Fibroblast of upper back skin (primary cell): ENCODE measurements at regions not wholly inside any gene's neighbourhood (a gene's known extent, or its start where the extent isn't known, plus 50 kb on each side); places are given as distances from the start of the nearest gene placed in this dataset.

Source experiments
- DNase-seq: peaks from one replicate; pipeline ENCODE4 v3.0.0-alpha.2; 2013

DNA sequence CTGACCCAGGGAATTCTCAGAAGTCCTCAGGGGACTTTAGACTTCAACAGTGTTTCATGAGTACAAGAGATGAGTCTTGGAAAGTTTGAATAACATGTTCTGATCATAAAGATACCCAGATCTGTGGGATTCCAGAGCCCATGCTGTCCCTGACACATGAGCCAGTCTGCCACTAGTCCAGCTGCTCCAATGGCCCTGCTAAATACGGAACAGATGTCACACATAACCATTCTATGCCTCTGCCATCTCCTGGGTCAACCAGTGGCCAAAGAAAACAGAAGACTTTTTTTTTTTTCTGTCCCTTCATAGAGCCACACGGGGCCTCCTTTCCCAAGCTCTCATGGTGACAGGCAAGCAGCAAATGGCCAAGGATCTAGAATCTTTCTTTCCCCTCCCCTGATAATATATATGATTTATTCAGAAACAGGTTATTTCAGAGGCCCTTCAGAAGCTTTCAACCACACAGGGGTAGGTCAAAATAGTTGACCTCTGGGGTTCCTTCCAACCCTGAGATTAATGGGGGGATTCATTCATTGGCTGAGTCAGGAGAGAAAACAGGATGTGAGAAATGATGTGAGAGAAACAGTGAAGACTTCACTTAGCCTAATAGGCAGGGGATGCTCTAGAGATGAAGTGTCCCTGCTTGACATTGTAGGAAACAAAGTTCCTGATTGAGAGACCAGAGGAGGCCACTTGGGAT lies 367.7 kb downstream of the CDK5RAP2 start:
- no peak for DNase-seq

DNA sequence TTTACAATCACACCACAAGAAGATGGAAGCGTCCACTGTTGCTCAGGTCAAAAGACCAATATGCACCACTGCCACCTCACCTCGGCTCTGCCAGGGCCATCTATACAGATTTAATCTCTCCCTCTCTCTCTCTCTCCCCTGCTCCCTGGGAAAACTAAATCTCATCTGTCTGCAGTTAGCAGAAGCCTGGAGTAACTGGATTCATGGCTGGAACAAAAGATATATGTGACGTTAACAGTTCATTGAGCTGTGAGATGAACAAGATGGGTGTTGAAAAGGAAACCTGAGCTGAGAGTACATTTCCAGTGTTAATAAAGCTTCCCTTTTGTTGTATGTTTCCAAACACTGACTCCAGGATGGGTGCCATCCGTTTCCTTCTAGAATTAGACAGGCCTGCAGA lies 369.7 kb downstream of the CDK5RAP2 start:
- no peak for DNase-seq

DNA sequence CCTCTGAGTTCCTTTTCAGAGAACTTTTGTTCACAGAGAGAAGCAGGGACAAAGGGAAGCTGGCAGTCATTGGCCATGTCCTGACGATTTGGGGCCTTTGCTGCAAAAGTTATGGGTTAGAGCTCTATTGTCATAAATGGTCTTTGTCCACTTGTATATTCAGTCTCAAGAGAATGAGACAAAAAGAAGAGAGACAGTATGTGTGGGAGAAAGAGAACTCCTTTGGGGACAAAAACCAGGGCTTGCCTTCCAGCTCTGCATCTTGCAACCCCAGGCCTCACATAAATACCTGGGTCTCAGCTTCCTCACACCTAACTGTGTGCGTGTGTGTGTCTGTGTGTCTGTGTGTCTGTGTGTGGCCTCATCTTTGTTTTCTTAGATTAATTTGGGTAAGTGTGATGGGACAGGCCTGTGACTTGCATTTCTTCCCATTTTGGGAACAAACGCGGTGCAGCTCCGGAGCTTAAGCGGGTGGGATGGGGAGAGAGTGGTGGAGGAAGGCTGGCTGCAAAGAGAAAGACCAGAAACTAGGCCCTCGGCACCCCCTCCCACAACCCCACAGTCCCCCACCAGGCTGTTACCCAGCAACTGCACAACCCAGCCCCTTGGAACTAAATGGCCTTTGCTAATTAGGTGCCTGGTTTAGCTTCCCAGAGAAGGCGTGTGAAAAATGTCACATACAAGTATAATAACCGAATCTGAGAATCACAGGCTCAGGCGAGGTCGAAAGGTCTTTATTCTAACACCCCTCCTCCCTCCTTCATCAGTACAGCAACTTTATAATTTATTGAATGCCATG lies 376.9 kb downstream of the CDK5RAP2 start:
- no peak for DNase-seq

DNA sequence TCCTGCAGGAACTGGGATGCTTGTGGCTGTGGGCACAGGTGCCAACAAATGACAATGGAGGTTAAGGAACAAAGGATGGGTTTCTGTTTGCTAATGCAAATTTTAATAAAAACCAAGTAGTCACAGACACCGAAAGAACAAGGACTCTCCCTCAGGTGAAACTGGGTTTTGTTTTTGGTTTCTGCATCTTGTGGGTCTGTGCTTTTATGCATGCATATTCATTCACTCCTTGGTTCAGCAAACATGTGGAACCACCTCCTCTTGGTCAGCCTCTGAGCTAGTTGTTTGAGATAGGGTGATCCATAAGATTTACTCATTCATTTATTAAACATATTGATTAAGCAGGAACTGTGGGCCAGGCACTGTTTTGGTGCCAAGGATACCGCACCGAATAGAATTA lies 381.9 kb downstream of the CDK5RAP2 start:
- no peak for DNase-seq

DNA sequence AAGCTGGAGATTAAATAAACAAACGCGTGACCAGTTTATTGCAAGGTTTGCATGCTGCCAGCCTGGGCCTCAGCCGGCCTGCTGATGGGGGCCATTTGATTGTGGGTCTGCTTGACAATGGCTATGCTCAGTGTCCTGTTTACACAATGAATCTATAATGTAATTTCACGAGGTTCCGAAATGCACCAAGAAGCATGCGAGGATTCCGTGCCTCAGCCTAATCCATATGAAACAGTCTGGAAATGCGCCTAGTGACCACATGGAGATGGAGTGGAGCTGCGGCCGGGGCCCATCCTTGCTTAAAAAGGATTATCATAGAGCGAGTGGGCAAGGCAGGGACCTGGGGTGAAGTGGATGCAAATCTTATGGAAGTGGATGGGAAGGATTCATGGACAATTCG lies 382.4 kb downstream of the CDK5RAP2 start:
- DNase-seq, result no peak

DNA sequence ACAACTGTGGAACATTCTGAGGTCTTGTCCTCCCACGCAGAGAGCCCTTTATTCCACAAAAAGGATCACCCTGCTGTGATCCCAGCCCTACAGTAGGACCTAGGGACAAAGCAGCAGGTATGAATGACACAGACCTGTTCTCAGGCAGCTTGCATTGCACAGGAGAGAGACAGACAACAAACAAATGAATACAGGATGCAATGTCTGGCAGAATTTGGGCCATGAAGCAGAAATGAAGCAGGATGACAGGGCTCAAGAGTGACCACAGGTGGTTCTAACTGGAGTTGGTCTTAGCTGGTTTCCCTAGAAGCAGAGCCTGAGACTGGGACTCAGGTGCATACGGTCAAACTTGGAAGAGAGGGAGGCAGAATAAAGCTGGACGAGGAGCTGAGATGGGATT lies 388.8 kb downstream of the CDK5RAP2 start:
- DNase-seq, result no peak

DNA sequence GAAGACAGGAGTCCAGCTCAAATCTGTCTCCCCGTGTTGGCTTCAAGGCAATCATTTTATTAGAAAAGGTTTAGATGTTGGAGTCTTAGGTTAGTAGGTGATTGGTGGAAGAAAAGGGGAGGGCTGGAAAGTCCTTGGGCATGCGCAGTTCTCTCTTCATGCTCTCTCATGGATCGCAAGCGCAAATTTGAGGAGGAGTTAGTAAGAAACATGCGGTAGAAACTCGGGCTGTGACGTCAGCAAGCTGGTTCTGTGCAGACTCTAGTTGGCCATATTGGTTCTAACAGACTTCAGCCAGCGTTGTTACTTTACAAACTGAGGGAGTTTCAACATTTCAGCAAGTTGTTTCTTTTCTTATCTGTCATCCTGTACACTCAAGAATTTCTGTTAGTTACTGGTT lies 392.2 kb downstream of the CDK5RAP2 start:
- DNase-seq, result no peak

DNA sequence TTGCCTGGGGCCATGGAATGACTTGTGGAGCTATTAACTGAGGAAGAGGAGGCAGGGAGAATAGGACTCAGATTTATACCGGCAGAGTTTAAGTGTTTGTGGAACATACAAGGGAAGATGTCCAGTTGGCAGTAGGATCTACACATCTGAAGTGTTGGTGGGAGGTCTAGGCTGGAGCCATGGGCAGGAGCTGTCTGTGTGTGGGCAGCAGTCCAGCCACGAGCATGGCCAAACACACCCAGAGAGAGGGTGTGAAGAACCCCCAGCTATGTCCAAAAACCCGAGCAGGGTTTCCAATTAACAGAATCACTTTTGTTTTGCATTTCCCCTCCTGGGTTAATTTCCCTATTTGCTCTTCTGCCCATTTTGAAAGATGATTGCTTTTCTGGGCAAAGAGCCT lies 393.7 kb downstream of the CDK5RAP2 start:
- no peak for DNase-seq

DNA sequence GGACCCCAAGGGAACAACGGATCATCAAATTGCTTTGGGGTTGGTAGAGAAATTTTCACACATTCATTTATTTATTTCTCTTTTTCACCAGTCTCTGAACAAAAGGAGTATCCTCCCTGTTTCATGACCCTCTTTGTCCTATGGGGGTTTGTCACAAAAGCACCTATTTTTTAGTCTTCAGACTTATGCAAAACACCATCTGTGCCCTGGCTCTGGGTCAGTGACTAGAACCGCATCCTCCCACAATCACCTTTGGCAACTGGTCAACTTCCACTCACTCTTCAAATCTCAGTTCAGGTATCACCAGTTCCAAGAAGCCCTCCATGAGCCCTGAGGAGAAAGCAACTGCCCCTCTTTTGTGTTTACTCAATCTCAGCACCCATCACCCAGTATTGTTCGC lies 395.7 kb downstream of the CDK5RAP2 start:
- no peak for DNase-seq

DNA sequence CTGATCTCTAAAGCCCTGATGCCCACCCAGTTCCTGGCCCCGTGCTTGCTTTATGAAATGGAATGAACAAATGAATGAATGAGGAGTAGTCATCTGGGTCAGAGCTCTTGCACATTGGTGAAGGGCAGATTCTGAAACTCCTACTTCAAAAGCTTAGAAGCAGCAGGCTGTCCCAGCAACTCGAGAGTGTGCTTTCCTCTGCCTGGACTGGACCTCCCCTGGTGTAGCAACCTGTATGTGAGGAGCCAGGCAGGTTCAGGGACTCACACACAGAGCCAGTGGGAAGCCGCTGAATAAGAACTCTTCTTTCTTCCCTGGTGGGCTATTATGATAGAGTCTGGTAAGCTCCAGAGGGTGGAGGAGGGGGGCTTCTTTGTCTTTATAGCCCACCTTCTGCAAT lies 396.4 kb downstream of the CDK5RAP2 start:
- no peak for DNase-seq

DNA sequence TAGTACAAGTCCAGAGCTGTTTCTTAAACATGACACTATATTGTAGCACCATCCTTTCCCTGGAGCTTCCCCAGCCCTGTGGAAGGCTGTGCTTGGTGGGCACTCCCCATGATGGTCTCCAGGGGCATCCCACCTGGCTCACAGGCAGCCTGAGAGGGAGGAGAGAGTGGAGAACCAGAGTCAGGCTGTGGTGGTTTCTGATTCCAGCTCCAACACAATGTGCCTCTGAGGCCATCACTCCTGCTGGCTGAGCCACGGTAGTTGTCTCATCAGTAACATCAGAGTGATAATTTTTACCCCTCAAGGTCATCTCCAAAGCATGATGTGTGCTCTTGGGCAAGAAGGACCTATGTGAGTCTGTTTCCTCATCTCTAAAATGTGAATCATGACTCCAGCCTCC lies 398.0 kb downstream of the CDK5RAP2 start:
- no peak for DNase-seq

DNA sequence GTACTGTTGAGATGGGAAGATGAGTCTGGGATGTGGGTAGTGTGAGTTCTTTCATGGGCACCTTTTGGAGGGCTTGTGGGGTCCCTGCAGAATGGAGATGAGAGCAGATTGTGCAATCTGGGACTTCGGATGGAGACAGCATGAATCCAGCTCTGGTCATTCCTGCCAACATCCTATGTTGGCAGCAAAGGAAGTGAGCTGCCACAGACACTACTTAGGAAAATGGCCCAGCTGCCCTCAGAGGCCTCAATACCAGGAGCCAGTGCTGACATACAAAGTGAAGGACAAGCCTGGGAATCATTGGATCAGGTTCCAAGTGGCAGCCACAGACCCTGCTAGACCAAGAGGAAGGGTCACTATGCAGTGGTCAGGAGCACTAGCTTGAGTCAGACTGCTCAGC lies 402.8 kb downstream of the CDK5RAP2 start:
- DNase-seq, result no peak

DNA sequence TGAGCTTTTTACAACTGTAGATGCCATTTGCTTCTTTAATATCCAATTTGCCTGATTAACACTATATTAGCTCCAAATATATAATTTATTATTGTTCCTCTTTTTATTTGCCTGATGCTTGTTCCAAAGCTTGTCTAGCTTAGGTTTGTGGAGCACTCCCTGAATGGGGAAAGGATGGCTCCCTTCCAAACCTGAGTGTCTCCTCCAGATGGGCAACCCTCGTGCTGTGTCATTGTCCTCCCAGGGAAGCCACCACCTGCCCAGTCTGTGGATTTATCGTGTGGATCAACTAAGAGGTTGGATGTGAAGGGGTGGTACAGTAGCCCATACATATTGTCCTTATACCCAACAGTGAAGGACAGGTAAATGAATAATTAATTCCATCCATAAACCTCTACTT lies 404.9 kb downstream of the CDK5RAP2 start:
- no peak for DNase-seq

DNA sequence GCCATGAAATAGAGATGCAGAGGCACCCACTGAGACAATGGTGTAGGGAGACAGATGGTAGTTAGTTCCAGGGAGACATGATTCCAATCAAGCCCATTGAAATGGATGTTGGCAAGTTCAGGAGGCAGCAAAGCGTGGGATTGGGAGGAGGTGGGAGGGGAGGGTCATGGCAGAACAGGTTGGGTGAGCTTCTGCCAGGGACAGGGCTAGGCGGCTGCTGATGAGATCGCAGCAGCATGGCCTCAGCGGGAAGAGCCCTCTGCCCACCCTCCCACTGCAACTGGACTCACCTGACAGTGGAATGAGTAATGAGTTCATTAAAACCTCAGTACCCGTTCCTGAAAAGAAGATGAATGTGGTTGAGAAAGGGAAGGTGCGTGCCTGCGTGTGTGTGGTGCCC lies 418.2 kb downstream of the CDK5RAP2 start:
- DNase-seq, result no peak

DNA sequence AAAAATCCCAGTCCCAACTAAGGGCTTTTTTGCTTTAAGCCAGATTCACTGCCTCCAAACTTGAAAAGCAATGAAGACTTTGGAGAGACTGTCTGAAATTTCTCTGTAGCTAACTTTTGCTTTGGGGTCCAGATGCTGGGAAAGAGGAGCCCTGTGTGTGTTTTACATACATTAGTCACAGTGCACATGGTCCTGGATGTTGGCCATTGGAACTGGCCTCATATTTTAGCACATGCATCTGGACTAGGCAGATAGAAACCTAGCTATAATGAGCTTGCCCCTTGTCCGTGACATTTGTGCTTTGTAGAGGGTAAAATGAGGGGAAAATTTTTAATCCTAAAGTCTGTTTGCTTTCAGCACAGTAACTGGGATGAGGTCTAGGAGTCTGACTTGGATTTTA lies 421.7 kb downstream of the CDK5RAP2 start:
- no peak for DNase-seq

DNA sequence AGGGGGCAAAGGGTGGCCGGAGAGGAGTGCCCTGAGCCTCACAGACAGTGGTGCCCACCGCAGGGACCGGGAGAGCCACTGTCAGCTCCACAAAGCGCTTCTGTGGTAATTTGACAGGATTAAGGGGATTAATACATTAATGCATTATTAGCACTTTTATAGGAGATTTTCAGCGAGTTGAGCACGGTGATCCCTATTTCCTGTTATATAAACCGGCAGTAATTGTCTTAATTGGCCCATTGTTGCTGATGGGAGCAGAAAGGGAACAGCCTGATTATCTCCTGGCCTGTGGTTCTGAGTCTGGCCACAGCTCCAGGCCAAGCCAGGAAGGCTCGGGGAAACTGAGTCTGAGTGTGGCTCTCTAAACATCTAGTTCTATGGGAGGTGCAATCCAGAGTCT lies 423.6 kb downstream of the CDK5RAP2 start:
- DNase-seq, result no peak

DNA sequence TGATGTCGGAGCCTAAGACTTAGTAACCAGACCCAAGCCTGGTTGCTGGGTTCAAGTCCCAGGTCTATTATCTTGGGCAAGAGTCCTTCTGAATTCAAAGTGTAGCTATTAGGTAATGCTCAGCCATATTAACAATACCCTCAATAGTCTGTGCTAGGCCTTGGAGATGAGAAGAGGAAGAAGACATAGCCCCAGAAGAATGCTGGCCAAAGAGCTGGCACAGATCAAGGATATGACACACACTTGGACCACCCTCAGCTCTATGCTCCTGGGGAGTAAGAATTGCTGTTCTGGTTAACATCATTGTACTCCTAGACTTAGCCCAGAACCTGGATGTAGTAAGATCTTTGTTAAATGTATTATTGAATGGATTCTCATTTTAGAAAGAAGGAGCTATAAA lies 426.7 kb downstream of the CDK5RAP2 start:
- no peak for DNase-seq

DNA sequence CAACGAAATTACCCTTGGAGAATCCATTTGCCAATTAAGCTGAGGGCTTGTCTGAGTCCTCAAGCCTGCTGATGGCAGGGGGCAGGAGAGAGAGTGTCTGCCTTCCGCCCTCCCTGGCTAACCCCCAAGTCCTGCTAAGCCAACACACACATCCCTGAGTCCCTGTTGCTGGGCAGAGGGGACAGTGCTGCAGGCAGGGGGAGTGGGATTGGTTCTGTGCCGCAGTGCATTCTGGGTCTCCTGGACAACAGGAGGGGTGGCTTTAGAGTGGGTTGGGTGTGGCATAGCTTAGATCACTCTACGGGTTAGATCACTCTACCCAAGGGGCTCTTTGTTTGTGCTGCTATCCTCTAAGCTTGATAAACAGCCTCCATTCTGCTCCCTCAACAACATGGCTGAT lies 427.7 kb downstream of the CDK5RAP2 start:
- no peak for DNase-seq

DNA sequence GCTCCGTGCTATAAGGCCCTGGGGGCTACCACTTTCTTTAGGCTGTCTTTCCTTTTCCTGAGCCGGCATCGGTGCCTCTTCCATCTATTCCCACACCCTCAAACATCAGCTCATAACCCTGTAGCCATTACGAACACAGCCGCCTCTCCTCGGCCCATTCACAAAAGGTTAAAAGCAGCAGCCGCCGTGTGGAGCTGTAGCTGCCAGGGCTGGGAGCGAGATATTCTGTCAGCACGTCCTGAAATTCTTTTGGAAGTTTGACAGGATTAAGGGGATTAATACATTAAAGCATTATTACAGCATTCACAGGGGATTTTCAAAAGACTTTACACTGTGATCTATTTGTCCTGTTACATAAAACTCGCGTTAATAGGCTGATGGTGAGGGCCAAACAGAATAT lies 428.2 kb downstream of the CDK5RAP2 start:
- DNase-seq, result no peak

DNA sequence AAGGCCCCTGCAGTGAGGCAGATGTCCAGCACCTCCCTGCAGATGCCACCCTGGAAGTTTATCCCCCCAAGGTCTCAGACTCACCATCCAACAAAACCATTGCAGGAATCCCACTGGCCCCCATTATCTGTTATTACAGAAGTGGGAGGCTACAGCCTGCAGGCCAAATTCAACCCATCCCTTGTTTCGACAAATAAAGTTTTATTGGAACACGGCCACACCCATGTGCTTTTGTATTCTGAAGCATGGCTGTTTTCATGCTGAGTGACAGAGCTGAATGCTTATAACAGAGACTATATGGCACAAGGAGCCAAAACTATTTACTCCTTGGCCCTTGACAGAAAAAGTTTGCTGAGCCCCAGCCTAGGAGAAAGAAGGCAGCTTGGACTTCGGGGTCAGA lies 428.8 kb downstream of the CDK5RAP2 start:
- no peak for DNase-seq

DNA sequence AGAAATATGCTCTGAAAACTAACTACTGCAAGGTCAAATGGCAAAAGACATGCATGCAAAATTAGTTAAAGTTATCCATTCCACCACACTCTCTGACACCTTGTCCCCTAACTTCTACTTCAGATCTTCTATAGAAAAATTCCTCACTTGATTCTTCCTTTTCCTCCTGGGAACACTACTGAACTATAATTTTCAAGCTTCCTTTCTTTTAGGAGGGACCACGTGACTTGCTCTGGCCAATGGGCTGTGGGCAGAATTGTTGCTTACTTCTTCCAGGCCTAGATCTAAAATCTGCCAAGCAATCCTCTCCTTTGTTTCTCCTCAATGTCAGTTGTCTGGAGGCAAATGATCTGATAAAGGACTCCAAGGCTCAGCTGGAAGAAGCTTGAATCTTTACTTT lies 441.0 kb downstream of the CDK5RAP2 start:
- DNase-seq, result no peak

DNA sequence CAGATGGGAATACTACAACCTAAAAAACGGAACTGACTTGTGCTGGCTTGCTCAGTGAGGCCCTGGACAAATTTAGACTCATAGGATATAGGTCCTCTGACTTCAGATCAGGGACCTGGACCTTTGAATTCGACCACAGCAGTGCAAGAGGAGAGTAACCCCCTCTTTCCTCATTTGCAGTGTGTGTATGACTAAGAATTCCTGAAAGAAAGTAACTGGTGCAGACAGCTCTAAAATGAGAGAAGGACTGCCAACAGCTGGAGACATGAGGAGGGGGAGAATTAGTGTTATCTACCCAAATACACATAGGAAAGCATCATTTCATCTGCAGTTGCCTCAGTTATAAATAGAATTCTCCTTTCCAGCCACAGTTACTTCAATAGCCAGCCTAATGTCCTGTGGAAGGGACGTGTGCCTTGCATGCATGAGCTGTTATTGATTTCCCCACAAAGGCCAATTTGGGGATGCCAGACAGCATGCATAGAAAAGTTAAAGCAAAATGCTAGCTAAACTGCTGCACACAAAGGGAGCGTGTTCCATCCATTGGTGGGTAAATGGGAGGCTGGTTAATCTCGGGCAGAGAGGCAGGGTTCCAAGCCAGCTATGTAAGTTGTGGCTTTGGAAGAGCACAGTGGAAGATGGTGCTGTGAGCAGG lies 442.7 kb downstream of the CDK5RAP2 start:
- peak; percentile 63 for DNase-seq

DNA sequence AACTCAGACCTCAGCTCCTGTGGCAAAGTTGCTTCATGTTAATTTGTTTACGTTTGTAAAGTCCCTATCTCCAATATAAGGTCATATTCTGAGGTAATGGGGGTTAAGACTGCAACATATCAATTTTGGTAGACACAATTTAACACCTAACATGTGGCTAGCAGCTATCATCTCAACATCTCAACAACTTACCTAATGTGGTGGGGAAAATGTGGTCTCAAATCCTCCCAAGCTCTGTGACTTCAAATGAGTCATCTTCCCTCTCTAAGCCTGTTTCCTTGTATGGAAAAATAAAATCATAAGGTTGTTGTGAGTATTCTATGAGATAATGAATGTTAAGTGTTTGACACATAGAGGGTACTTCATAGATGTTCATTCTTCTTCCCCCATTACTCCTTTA lies 443.3 kb downstream of the CDK5RAP2 start:
- peak; percentile 56 for DNase-seq

DNA sequence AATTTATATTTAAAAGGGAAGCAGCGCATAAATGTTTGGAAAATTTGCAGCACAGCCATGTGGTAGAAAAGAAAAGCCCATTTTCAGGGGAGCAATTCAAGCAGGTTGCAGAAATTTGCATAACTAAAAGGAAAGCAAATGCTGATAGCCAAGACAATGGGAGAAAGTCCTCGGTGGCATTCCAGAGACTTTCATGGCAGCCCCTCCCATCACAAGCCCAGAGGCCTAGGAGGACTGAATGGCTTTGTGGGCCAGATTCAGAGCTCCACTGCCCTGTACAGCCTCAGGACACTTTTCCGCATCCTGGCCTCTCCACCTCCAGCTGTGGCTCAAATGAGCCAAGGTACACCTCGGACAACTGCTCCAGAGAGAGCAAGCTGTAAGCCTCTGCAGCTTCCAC lies 462.9 kb downstream of the CDK5RAP2 start:
- DNase-seq, result no peak
